T-helper 2 cell treated with Interferon-gamma antibody and Interleukin-4, amounts not matched to agents 5 μg/mL and 100 μg/mL, for 36 hours (primary cell): ENCODE measurements at regions not wholly inside any gene's neighbourhood (a gene's known extent, or its start where the extent isn't known, plus 50 kb on each side); places are given as distances from the start of the nearest gene placed in this dataset.

Source experiments
- DNase-seq: peaks from one replicate; pipeline ENCODE4 v3.0.0; 2021; ENCODE audit warnings: low spot score
- H3K27ac Mint-ChIP-seq: one replicate; pipeline ENCODE4 v1.8.0; 2021; ENCODE audit warnings: mild to moderate bottlenecking, mixed read lengths
- H3K27me3 Mint-ChIP-seq: one replicate; pipeline ENCODE4 v1.8.0; 2021; ENCODE audit warnings: low read depth, mixed read lengths
- H3K36me3 Mint-ChIP-seq: one replicate; pipeline ENCODE4 v1.8.0; 2021; ENCODE audit warnings: low read depth, mixed read lengths
- H3K4me1 Mint-ChIP-seq: one replicate; pipeline ENCODE4 v1.8.0; 2021; ENCODE audit warnings: low read depth, mixed read lengths
- H3K4me3 Mint-ChIP-seq: one replicate; pipeline ENCODE4 v1.8.0; 2022; ENCODE audit warnings: mild to moderate bottlenecking, moderate library complexity, mixed read lengths
- H3K9me3 Mint-ChIP-seq: one replicate; pipeline ENCODE4 v1.8.0; 2021; ENCODE audit warnings: mixed read lengths

DNA sequence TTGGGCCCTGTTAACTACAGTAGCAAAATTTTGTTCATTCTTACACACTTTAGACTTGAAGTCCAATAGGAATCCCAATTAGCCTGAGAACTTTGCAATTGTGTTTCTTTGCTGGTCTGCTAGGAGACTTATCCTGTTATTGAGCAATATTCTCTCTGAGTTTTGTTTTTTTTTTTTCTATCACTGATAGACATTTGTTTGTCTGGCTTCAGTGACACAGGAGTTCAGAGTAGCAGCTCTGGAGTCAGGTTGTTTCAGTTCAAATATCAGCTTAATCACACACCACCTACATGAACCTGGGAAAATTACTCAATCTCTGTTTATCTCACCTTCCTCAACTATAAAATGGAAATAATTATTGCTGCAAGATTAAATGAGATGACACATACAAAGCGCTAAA lies 360.2 kb upstream of the POU3F3 start:
- Mint-ChIP-seq H3K4me3 (no peak overlapping the region), H3K4me1 (no peaks in the 10 kb centered on the region), H3K36me3 (no peaks in the 10 kb centered on the region), H3K27ac (no peak overlapping the region), H3K27me3 (no peaks in the 10 kb centered on the region), H3K9me3 (no peaks in the 10 kb centered on the region)
- no peak for DNase-seq

DNA sequence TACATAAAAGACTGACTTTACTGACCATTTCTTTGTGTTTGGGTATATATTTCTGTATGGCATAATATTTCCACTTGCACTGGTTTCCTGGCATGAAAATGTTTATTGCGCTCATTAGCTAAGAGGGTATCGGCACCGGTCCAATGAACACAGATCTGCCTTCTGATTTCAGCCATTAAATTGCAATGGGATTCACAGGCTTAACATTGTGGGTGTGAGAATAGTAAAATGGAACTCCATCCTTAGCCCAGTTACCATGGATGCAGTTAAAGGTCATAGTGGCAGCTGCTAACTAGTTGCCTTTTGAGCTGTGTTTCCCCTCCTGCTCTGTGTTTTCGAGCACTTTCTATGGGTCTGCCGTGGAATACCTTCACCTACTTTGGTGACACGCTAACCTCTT lies 352.6 kb upstream of the POU3F3 start:
- Mint-ChIP-seq H3K4me3 (no peak overlapping the region), H3K9me3 (no peaks in the 10 kb centered on the region), H3K27ac (no peak overlapping the region), H3K36me3 (no peaks in the 10 kb centered on the region), H3K4me1 (no peaks in the 10 kb centered on the region), H3K27me3 (no peaks in the 10 kb centered on the region)
- no peak for DNase-seq

DNA sequence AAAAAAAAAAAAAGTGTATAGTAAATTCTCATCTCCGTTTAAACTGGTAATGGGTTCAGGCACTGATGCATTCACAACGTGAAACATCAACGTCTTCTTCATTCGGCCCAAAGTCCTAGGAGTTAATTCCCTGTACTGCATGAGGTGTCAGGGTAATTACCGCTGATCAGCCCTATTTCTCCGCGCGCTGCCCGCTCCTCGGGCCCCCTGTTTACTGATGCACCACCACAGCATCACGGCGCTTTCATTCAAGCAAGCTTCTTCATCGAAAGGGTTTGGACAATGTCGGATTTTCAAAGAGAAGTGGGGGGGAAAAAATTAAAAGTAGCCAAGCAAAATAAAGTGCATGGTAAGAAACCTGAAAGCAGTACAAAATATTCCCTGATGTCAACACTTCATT lies 352.0 kb upstream of the POU3F3 start:
- Mint-ChIP-seq H3K4me3 (no peak overlapping the region), H3K27ac (no peak overlapping the region), H3K36me3 (no peaks in the 10 kb centered on the region), H3K27me3 (no peaks in the 10 kb centered on the region), H3K9me3 (no peaks in the 10 kb centered on the region), H3K4me1 (no peaks in the 10 kb centered on the region)
- DNase-seq = no peak

DNA sequence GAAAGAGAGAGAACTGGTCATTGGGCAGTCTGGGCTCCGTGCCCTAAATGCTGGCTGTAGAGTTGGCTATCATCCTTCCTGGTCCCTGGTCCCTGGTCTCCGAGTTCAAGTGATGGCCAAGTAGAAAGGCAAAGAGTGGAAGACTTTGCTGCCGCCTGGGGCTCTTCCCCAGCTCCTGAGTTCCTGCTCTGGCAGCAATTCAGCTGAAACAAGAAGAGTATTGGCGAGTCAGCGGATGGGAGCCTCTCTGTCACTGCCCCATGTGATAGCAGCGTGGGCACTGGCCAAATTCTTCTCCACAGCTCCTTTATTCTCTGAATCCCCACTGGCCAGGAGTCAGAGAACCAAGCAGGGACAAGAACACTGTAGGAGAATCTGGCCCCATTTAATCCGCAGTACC lies 351.0 kb upstream of the POU3F3 start:
- Mint-ChIP-seq H3K9me3 (no peaks in the 10 kb centered on the region), H3K27me3 (no peaks in the 10 kb centered on the region), H3K4me3 (no peak overlapping the region), H3K36me3 (no peaks in the 10 kb centered on the region), H3K27ac (no peak overlapping the region), H3K4me1 (no peaks in the 10 kb centered on the region)
- no peak for DNase-seq

DNA sequence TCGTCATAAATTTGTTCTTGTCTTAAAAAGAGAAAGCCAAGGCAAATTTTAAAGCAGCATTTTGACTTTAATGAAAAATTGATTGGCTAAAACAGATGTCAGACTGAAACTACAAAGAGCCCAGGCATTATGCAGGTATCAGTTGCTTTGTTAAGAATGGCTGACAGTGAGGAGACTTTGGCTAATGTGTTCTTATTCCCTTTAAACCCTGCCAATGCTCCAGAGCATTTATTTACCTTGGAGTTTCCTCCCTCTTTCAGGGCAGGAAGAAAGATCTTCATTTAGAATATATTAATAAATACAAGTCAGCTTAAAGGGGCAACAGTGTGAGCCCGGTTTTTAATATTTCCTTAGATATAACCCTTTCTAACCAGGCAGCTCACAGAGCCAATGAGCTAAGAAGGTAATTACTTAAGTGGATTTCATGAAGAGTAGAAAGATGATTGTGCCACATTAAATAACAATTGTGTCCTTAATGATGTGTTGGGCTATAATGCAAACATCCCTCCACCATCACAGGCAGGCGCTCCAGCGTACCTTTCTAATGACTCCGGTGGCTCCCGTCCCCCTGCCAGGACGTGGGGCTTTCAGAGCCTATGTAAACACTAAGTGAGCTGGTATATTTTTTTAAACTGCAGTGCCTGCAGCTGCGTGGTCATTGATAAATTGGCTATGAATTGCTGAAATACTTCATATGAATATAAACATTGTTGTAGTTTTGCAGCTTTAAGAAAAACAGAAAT lies 349.4 kb upstream of the POU3F3 start:
- no peaks in the 10 kb centered on the region for H3K9me3 Mint-ChIP-seq
- H3K27ac Mint-ChIP-seq = no peak overlapping the region
- H3K36me3 Mint-ChIP-seq = no peaks in the 10 kb centered on the region
- no peak for DNase-seq
- no peaks in the 10 kb centered on the region for H3K27me3 Mint-ChIP-seq
- H3K4me1 Mint-ChIP-seq = no peaks in the 10 kb centered on the region
- no peak overlapping the region for H3K4me3 Mint-ChIP-seq

DNA sequence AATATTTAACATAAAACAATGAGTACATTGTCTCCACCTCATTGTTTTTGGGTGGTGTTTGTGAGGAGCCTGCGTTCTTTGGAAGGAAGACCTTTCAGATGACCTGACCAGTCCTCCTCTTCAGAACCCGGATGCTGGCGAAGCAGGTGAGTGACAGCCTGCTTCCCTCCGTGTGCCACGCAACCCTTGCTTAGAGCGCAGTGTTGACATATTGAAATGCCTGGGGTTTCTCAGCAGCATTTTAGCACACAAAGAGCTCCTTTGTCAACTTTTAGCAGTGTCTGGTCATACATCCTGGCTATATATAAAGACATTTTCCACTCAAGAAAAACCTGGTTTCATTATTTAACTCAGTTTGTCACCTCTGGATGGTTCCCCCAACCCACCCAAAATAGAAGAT lies 335.7 kb upstream of the POU3F3 start:
- no peak overlapping the region for H3K4me3 Mint-ChIP-seq
- H3K27ac Mint-ChIP-seq = no peak overlapping the region
- no peak for DNase-seq
- no peaks in the 10 kb centered on the region for H3K27me3 Mint-ChIP-seq
- no peaks in the 10 kb centered on the region for H3K36me3 Mint-ChIP-seq
- H3K4me1 Mint-ChIP-seq = no peaks in the 10 kb centered on the region
- peaks cover 4% of the 10 kb centered on the region for H3K9me3 Mint-ChIP-seq

DNA sequence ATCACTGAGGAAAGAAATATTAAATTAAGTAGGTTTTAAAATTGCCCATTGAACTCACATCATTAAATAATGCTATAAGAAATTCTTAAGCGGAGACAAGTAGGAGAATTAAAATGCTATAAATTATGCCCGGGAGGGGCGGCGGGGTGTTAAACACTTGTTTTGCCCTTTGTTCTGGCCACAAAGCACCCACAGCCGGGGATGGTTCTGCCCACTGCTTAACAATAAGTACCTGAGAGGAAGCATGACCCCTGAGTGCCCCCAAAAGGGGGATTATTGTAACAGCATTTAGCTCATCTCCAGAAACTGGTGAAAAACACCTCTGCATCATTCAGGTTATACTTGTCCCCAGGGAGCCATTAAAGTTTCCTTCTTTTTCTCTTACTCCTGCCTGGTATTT lies 332.7 kb upstream of the POU3F3 start:
- Mint-ChIP-seq H3K36me3 (no peaks in the 10 kb centered on the region), H3K4me3 (no peak overlapping the region), H3K27ac (no peak overlapping the region), H3K4me1 (no peaks in the 10 kb centered on the region), H3K9me3 (peaks cover 4% of the 10 kb centered on the region), H3K27me3 (no peaks in the 10 kb centered on the region)
- no peak for DNase-seq

DNA sequence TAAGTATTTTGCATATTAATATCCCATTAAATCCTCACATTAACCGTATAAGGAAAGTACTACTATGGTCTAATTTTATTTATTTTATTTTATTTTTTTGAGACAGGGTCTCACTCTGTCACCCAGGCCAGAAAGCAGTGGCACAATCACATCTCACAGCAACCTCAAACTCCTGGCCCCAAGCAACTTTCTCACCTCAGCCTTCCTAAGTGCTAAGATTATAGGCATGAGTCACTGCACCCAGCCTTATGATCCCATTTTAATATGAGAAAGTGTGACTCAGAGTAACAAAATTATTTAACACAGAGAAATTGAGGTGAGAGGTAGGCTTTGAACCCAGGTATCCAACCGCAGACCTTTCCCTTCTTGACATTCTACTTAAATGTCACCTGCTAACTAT lies 330.0 kb upstream of the POU3F3 start:
- DNase-seq = no peak
- Mint-ChIP-seq H3K27ac (no peak overlapping the region), H3K9me3 (peaks cover 4% of the 10 kb centered on the region), H3K4me1 (no peaks in the 10 kb centered on the region), H3K36me3 (no peaks in the 10 kb centered on the region), H3K4me3 (no peak overlapping the region), H3K27me3 (no peaks in the 10 kb centered on the region)

DNA sequence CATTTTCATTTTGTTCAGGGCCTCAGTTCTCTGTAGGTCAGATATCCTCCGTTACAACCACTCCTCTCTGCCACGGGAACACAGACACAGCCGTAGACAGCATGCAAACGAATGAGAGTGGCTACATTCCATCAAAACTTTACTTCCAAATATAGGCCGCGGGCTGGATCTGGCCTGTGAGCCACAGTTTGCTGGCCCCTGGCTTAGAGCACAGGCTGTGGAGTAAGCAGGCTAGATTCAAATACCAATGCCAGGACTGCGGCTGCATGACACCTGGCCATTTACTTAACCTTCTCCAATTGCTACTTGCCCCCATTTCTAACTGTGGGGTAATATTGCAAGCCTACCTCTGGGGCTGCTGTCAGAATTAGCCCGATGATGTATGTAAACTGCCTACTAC lies 325.8 kb upstream of the POU3F3 start:
- Mint-ChIP-seq H3K9me3 (no peaks in the 10 kb centered on the region), H3K27me3 (no peaks in the 10 kb centered on the region), H3K4me1 (no peaks in the 10 kb centered on the region), H3K4me3 (no peak overlapping the region), H3K36me3 (no peaks in the 10 kb centered on the region), H3K27ac (no peak overlapping the region)
- DNase-seq = no peak

DNA sequence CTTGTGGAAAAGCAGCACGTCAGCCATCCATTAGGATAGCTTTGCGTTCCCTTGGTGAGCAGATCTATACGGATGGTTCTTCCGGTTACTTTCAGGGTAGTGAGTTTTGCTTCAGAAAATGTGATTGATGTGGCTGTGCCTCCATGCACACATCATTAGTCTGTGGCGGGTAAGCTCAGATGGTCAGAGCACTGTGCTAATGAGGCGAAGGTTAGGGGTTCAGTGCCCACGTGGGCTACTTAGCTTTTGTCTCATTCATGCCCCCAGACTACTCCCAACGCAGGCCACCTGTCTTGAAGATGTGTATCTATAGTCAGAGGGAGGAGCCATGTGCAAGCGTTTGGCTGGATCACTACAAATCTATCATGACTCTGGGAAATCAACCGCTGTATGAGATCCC lies 322.8 kb upstream of the POU3F3 start:
- no peak overlapping the region for H3K27ac Mint-ChIP-seq
- H3K4me1 Mint-ChIP-seq = no peaks in the 10 kb centered on the region
- no peak overlapping the region for H3K4me3 Mint-ChIP-seq
- no peaks in the 10 kb centered on the region for H3K9me3 Mint-ChIP-seq
- no peaks in the 10 kb centered on the region for H3K36me3 Mint-ChIP-seq
- no peaks in the 10 kb centered on the region for H3K27me3 Mint-ChIP-seq
- DNase-seq = no peak

DNA sequence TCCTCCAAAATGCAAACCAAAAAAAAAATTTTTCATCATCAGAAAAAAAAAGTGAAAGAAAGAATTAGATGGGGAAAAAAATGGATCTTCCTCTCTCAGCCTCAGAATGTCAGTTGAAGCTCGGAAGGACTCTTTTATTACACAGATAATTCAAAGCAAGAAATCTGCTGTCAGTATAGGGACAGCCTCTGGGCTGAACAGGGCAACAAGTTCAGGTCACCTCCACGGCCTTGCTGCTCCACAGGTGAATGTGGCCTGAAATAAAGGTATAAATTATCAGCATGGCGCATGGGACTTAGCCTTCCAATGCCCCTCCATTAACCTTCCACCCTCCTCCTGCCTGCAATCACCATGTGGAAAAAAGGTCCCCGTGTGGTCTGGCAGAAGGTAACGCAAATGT lies 316.8 kb upstream of the POU3F3 start:
- no peaks in the 10 kb centered on the region for H3K36me3 Mint-ChIP-seq
- H3K27me3 Mint-ChIP-seq = no peaks in the 10 kb centered on the region
- no peak overlapping the region for H3K27ac Mint-ChIP-seq
- DNase-seq = no peak
- H3K4me1 Mint-ChIP-seq = no peaks in the 10 kb centered on the region
- no peaks in the 10 kb centered on the region for H3K9me3 Mint-ChIP-seq
- H3K4me3 Mint-ChIP-seq = no peak overlapping the region

DNA sequence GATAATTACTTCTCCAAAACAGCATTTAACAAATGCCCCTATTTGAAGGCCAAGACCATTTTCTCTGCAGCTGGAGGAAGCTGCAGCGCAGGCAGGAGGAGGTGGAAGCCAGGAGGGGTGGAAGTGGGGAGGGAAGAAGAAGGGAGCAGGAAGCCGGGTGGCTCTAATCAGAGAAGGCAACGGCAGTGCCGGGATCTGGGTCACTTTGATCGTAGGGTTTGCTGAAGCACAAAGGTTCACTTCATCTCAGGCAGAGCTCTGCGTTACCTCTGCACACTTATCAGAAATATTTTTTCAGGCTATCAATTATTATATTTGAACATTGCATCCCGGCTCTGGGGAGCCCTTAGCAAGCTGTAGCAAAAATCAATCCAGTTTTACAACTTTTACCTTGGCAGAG lies 315.8 kb upstream of the POU3F3 start:
- no peaks in the 10 kb centered on the region for H3K9me3 Mint-ChIP-seq
- H3K27me3 Mint-ChIP-seq = no peaks in the 10 kb centered on the region
- no peaks in the 10 kb centered on the region for H3K4me1 Mint-ChIP-seq

DNA sequence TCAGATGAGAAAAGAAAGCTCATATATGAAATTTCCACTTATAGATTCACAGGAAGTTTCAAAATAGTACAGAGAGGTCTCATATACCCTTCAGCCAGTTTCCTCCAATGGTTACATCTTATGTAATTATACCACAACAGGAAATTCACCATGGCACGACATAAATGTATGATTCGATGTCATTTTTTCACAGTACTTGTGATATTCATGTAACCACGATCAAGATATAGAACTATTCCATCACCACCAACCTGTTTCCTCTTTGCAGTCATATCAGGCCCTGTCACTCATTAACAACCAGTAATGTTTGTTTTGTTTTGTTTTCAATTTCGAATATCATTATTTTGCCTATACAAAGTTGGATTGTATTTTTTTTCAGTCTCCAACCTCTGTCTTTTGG lies 314.3 kb upstream of the POU3F3 start:
- no peak for DNase-seq
- Mint-ChIP-seq H3K4me1 (no peaks in the 10 kb centered on the region), H3K27ac (no peak overlapping the region), H3K27me3 (no peaks in the 10 kb centered on the region), H3K9me3 (no peaks in the 10 kb centered on the region), H3K36me3 (no peaks in the 10 kb centered on the region), H3K4me3 (no peak overlapping the region)

More for the DNA sequence above, 315.8 kb upstream of the POU3F3 start:
- Mint-ChIP-seq H3K4me3 (no peak overlapping the region), H3K36me3 (no peaks in the 10 kb centered on the region), H3K27ac (no peak overlapping the region)
- no peak for DNase-seq

DNA sequence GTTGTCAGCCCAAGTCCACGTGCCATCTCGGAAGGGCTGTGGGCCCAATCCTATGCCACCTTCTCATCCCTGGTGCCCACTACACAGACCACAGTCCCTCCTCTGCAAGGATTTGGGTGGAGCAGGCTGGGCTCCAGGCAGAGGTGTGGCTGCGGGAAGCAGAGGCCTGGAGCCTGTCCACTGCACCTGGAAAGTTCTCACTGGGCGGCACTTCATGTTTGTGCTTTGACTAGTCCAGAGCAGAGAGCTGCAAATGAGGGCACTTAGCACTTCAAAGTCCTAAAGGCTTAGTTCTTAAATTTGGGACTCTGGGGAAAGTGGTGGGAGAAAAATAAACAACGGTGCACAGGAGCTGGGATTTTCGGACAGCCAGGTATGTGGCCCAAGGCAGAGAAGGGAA lies 308.9 kb upstream of the POU3F3 start:
- no peaks in the 10 kb centered on the region for H3K4me1 Mint-ChIP-seq
- H3K4me3 Mint-ChIP-seq = no peak overlapping the region
- no peaks in the 10 kb centered on the region for H3K36me3 Mint-ChIP-seq
- no peak overlapping the region for H3K27ac Mint-ChIP-seq
- H3K27me3 Mint-ChIP-seq = no peaks in the 10 kb centered on the region
- no peak for DNase-seq
- H3K9me3 Mint-ChIP-seq = no peaks in the 10 kb centered on the region

DNA sequence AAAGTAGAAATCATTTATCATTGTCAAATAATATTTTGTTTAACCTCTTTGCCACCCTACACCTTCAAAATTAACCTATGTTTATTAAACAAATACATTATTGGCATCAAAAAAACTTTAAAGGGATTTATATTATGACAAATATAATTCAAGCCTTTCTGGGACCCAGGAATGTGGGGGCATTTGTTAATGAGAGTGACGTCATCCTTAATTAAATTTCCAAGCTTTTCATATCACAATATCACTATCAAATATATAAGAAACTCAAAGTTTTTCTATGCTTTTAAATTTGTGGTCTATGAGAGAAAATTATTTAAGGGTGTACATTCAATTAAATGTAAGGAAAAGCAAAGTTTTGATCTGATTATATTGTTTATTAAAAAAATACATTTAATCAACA lies 307.4 kb upstream of the POU3F3 start:
- no peaks in the 10 kb centered on the region for H3K27me3 Mint-ChIP-seq
- H3K4me3 Mint-ChIP-seq = no peak overlapping the region
- H3K9me3 Mint-ChIP-seq = no peaks in the 10 kb centered on the region
- DNase-seq = no peak
- no peaks in the 10 kb centered on the region for H3K4me1 Mint-ChIP-seq
- no peak overlapping the region for H3K27ac Mint-ChIP-seq
- H3K36me3 Mint-ChIP-seq = no peaks in the 10 kb centered on the region
